ENCODE measurements at regions not wholly inside any gene's neighbourhood (a gene's known extent, or its start where the extent isn't known, plus 50 kb on each side); places are given as distances from the start of the nearest gene placed in this dataset.

DNA sequence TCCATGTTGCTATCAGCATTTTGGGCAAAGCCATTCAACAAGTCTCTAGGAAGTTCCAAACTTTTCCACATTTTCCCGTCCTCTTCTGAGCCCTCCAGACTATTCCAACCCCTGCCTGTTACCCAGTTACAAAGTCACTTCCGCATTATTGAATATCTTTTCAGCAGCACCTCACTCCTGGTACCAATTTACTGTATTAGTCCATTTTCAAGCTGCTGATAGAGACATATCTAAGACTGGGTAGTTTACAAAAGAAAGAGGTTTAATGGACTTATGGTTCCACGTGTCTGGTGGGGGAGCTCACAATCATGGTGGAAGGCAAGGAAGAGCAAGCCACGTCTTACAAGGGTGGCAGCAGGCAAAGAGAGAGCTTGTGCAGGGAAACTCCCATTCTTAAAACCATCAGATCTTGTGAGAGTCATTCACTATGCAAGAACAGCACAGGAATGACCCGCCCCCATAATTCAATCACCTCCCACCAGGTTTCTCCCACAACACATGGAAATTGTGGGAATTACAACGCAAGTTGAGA, 435.6 kb upstream of the GRM7 start:
- TF ChIP-seq, protein P1, sequence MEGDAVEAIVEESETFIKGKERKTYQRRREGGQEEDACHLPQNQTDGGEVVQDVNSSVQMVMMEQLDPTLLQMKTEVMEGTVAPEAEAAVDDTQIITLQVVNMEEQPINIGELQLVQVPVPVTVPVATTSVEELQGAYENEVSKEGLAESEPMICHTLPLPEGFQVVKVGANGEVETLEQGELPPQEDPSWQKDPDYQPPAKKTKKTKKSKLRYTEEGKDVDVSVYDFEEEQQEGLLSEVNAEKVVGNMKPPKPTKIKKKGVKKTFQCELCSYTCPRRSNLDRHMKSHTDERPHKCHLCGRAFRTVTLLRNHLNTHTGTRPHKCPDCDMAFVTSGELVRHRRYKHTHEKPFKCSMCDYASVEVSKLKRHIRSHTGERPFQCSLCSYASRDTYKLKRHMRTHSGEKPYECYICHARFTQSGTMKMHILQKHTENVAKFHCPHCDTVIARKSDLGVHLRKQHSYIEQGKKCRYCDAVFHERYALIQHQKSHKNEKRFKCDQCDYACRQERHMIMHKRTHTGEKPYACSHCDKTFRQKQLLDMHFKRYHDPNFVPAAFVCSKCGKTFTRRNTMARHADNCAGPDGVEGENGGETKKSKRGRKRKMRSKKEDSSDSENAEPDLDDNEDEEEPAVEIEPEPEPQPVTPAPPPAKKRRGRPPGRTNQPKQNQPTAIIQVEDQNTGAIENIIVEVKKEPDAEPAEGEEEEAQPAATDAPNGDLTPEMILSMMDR (IDR thresholded peaks at IDR 0.05) = no peak

DNA sequence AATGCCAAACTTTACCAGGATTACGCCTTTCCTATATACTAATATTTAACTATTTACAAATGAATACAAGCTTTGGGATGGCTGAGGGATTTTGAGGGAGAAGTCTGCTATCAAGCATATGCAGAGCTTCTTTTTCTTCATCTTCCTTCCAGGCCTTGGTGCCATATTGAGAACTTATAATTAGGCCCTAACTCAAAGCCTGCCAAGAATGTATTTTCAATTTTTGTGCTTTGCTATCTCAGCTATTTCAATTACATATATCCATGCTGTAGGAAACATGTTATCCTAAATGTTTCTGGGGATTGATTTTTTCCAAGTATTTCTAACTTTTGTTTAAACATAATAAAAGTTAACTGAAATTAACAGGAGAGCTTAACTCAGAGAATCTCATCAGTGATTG, 425.0 kb upstream of the GRM7 start:
- TF ChIP-seq, protein P1 (IDR thresholded peaks at IDR 0.05) = no peak

DNA sequence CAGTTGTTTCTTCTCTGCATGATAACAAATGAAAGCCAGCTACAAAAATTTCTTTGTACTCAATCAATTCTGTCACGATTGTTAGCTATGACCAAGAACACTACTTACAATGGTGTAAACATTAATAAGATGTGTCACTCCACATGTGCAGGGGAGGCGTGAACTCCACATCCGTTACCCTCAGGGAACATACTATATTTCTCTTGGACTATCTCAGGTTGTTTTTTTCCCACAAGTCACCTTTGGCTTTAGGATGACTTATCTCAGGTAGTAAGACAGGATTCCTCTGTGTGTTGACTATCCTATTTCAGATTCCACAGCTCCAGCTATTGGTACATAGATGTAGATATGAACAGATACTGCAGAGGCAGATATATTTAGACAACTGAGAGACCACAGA, 423.3 kb upstream of the GRM7 start:
- TF ChIP-seq, protein P1 (IDR thresholded peaks at IDR 0.05) = no peak

DNA sequence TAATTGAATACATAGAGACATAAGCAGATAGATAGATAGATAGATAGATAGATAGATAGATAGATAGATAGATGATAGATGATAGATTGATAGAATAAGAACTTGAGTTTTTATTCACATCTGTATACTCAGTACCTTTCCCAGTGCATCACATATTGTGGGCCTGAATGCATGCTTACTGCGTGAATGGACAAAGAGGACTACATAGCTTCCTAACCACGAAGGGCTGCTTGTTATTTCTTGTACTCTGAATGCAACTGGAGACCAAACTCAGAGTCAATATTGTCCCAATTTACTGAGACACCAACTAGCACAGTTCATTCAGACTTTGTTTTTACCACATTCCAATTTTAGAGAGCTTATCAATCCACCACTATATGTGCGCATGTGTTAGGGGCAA, 422.9 kb upstream of the GRM7 start:
- TF ChIP-seq, protein P1 (IDR thresholded peaks at IDR 0.05) = no peak

DNA sequence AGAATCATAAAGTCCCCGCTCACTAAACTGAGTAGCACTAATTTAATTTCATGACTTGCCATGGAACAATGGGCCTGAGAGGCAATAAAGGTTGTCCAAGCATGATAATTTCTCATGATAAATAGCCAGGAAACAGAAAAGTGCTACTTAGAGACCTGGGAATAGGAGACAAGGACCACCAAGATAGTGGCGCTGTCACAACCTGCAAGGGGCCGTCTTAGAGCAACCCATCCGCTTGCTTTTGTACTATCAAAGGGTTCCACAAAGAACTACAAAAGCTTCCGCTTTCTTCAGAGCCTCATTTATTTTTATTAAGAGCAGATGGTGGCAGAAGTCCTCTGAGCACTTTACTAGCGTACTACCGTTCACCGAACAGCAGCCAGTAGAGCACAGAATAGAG, 421.7 kb upstream of the GRM7 start:
- TF ChIP-seq, protein P1 (IDR thresholded peaks at IDR 0.05) = no peak

DNA sequence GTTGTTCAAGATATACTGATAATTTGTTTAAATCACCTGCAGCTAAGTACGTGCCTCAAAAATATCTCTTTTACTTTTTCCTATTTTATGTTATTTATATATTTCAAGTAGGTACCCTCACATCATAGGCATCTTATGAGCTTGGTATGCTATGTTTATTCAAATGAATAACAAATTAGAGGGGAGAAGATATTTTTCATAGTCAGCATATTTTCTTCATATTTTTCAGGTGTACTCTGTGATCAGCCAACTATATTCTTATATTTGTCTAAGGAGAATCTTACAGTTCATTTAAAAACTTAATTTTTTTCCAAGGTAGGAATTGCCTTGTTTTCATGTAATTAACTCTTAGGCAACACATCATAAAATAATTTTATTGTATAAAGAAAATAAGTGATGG, 421.1 kb upstream of the GRM7 start:
- TF ChIP-seq, protein P1 (IDR thresholded peaks at IDR 0.05) = no peak

DNA sequence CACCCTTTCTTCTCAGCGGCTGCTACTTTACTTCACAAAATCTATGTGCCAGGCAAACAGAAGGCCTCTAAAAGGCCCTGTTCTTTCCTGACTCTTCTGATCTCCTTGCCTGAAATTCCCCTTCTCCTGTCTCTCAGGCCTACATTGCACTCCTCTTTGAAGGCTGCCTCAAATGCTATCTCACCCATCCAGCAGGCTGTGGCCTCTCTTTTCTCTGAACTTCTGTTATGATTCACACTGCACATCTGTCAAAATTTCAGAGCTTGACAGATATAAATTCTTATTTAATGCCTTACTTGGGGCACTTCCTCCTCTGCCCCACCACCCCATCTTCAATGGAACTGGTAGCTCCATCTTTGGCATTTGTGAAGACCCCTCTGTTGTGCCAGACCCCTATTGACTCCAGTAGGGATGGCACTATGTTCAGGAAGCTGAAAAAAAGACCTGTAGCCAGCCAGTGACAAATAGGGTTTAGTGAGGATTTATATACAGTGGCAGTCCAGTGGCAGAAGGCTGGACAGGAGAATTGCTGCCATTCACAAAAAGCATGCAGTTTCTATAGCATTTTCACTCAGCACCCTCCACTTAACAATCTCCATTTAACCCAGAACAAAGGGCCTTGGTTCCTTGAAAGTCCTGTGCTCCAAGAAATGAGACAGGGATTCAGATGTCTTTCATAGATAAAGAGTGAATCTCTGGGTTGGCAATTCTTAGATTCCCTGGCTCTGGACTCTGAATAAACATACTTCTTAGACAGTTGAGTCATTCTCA, 415.8 kb upstream of the GRM7 start:
- TF ChIP-seq, protein P1 (IDR thresholded peaks at IDR 0.05) = no peak
